ENCODE measurements at regions not wholly inside any gene's neighbourhood (a gene's known extent, or its start where the extent isn't known, plus 50 kb on each side); places are given as distances from the start of the nearest gene placed in this dataset.
"Not testable (repeated sequence)": the region's sequence is repeated elsewhere in the genome, so short reads cannot be mapped to it uniquely, and the experiment has no call there.

DNA sequence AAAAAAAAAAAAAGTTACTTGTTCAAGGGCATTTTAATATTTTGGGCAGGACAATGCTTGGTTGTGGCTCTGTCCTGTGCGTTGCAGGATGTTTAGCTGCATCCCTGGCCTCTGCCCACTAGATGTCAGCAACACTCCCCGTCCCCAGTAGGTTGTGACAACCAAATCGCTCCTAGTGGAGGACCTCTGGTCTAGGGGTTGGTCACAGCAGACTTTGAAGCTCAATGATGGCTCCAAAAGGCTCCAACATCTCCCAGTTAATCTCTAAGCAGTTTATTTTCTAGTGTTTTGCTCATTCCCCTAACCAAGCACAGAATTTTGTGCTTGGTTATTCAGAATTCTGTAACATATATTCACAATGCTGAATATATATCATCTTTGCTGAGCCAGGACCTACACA is 67.0 kb downstream of the CHRNA1 start:
- peak; percentile 40 for DNase-seq

DNA sequence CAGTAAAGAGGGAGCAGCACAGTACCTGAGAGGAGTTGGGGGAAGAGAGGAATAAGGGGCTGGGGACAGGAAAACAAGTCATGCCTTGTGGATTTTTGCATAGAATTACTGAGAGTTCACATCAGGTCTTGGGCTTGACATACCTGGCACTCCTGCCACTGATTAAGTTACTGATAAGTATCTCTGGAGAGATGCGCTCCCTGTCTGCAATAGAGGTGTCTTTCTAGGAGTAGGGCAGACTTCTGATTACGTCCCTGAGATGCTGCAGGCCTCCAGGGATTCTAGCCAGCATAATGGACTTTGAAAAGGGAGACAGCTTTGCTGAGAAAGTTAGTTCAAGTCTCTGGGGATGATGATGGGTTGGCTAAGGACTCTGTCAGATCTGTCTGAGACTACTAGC is 69.4 kb downstream of the CHRNA1 start:
- DNase-seq, result no peak

GRCh38 chr2:174694196-174694878 is 69.9 kb downstream of the CHRNA1 start:
- DNase-seq, result no peak

- no peak for DNase-seq
Measured at GRCh38 chr2:174693344-174693743, 70.9 kb downstream of the CHRNA1 start.

DNA sequence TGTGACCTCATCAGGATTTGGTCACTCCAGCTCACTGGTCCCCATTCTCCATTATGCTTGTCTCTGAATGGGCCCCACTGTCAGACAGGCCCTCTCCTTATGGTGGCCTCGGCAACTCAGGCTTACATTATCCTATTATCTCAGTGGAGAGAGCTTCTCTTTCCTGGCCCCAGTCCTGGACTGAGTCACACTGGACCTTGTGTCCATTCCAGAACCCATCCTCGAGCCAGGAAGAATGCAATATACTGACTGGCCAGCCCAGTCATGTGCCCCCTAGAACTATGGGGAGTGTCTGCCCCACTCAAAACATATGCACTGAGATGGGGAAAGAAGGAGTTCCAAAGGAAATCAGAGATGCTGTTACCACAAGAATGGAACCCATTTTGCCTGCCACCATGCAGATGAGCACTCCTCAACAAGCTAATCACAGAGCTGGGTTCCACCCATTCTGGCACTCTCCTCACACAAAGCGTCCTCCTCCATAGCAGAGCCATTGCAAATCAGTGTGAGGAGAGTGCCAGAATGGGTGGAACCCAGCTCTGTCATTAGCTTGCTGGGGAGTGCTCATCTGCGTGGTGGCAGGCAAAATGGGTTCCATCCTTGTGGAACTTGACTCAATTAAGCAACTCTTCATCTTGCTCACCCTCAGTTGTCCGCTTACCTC is 71.9 kb downstream of the CHRNA1 start:
- no peak for DNase-seq

DNA sequence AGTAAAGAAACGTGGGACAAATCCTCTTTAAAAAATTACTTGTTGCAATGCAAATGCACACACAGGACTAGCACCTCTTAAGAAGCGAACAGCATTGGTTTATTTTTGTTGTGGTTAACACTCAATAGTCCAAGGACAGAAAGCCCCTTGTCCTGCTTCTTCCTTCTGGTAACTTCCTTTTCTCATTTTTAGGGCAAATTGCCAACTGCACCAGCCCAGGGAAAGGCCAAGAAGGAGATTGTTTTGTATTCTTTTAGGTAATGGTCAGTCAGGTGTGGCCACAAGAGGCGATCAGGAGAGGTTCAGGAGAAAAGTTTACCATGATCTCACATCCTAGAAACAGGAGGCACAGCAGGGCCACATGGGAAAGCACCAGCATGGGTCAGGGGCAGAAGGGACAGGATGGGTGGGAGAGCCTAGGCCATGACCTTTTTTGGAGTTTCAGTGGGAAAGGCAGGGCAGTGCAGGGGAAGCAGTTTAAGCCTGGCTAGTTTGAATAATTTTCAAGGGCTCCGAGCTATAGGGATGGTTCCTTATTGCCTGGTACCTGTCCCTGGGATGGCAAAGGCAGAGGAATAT is 73.0 kb downstream of the CHRNA1 start:
- no peak for DNase-seq

GRCh38 chr2:174690026-174690425 is 74.2 kb downstream of the CHRNA1 start:
- no peak for DNase-seq

GRCh38 chr2:174688079-174688478 is 76.2 kb downstream of the CHRNA1 start:
- DNase-seq, result no peak

DNA sequence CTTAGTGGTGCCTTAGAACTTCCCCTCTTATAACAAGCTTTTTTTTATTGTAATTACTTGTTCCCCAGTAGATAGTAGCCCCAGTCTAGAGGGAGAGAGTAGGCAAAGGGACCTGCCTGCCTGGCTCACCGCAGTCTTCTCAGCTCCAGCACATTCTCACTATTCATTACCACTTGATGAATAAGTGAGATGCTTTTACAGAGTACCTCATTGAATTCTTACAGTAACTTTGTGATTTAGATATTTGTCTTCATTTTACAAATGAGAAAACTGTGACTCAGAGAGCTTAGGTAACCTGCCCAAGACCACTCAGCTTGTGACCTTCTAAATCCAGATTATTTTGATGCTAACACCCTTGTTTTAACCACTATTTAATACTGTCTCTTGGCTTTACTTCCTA is 77.8 kb downstream of the CHRNA1 start:
- no peak for DNase-seq

GRCh38 chr2:174683392-174683759 is 80.9 kb downstream of the CHRNA1 start:
- DNase-seq, result no peak

DNA sequence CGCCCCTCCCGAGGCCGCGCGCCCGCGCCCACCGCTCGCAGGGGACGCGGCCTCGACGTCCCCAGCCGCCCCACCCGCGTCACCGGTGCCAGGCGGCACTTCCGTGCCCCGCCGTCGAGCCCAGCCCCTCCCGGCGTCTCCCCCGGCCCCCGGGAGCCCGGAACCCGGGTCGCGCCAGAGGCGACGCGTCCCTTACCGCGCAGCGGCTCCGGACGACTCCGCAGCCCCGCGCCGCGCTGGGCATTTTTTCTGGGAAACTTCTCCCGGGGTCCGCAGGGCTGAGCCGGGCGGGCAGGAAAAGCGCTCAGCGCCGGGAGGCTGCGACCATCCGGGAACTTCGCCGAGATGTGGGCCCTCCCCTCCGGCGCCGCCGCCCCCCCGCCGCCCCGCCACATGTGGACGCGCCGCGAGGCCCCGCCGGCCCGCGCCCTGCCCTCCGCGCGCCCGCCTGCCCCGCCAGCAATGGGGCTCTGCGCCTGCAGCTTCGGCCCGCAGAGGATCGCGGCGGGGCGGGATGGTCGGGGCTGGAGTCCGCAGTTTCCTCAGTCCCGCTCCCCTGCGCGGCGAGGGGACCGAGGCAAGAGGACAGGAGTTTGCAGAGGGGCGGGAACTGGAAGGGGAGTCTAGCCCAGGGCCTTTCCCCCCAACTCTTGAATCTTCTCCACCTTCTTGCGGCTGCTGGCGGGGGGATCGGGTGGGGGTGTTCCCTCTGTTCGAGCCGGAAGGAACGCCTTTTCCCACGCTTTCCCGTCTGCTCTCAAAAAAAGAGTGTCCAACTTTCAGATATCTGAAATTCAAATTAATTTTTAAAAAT is 81.5 kb downstream of the CHRNA1 start:
- no peak for DNase-seq

- no peak for DNase-seq
Measured at GRCh38 chr2:174682007-174682577, 82.2 kb downstream of the CHRNA1 start.

DNA sequence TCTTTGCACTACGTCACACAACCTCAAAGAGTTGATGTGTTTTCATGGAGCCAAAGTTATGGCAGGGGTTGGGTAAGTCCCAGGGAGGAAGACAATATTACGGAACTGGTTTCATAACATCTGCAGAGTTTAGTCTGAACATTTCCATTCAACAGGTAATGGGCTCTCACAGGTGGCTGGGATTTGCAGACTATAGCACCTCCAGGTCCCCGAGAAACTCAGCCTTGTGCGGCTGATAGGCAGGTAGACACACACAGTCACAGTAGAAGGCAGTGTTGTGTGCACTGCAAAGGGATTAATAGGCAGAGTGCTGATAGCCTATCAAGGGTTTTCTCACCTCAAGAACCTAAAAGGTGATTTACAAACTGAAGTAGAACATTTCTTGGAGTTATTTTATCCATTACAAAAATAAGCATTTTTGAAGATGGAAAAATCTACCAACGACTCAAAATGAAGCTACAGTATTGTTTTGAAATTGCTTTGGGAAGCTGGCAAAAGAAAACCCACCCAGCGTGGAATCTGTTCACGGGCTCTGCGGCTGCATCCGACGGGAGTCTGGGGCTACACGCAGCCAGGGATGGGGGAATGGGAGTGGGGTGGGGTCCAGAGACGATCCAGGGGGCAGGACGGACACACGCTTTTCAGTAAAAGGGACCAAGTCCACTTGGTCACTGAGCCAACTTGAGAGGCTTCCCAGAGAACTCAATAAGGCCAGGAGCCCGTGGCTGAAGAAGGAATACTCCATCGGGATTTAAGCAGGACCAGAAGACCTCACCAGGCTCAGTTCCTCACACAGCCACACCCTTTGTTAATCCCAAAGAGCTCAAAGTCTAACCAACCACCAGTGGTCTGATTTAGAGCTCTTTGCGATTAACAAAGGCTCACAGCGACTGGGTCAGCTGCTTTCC is 82.9 kb downstream of the CHRNA1 start:
- no peak for DNase-seq

DNA sequence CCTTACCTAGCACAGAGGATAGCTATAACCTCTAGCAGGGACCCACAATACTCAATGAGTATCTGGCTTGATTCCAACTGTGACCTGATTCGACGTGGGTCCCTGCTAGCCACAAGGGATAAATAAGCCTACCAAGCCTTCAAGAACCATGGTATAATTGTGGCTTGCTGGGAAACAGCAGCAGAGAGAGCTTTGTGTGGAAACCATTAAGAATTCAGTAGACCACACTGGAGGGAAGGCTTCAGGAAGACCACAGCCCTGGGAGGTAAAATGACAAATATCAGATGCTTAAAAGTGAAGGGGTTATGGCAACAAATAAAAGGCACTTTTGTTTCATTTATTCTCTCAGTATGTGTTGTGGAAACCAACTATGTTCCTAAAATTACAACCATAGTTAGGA is 82.6 kb upstream of the WIPF1 start:
- DNase-seq, result no peak

DNA sequence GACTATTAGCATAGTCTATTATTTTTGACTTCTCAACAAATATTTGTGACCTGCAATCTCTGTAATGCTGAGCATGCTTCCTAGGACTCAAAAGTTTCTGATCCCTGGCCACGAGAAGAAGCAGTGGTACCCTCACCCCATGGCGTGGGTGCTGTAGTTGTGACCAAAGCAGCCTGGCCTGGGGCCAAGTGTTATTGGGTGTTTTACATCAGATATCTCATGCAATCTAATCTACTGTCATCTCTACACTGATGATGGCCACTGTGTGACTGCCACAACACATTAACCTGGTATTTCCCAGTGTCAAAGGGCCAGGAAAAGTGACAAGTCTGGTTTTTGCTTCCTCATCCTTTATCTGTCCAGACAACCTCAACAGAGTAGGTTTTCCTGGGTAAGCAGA is 80.8 kb upstream of the WIPF1 start:
- DNase-seq, result no peak

GRCh38 chr2:174675615-174676014 is 78.0 kb upstream of the WIPF1 start:
- no peak for DNase-seq

DNA sequence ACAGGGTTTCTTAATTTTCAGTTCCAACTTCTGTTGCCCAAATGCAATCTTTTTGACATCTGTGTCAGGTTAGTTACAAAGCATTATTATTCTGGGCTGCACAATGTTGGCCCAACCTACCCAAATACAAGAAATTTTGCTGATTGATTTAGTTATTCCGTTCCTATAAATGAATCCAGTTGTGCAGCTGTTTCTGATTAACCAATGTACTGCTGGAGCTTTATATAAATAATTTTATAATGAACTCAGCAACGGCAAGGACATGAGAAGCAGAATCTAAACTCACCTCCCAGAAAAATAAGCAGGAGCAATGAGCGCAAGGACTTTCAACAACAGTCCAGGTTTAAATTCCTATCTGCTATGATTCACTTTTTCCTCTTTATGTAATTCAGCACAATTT is 76.3 kb upstream of the WIPF1 start:
- DNase-seq, result no peak

DNA sequence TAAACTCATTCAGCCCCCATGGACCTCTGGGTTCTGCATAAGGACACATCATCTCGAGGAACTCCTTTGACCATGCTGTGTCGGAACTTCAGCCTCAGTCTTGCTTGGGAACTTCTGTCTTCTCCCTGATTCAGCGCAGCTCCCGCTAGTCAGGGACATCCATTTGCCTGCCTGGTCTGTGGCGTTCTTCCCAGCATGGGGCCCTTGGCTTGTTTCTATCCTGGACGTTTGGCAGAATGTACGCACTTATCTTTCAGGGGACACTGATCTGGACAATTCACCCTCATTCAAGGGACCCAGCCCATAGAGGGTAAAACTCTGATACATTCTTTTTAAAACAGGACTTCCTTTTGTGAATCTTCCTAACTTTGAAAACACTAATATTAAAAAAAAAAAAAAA is 75.8 kb upstream of the WIPF1 start:
- DNase-seq, result no peak

DNA sequence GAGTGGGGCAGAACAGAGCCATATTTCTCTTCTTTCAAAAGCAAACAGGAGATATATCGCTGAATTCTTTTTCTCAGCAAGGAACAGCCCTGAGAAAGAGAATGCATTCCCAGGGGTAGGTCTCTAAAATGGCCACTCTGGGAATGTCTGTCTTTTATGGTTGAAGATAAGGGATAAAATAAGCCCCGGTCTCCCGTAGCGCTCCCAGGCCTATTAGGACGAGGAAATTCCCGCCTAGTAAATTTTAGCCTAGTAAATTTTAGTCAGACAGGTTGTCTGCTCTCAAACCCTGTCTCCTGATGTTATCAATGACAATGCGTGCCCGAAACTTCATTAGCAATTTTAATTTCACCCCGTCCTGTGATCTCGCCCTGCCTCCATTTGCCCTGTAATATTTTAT is 73.9 kb upstream of the WIPF1 start:
- DNase-seq, result not testable (repeated sequence)

GRCh38 chr2:174670446-174670845 is 72.8 kb upstream of the WIPF1 start:
- no peak for DNase-seq

- no peak for DNase-seq
Measured at GRCh38 chr2:174669336-174669735, 71.7 kb upstream of the WIPF1 start.

GRCh38 chr2:174668075-174668474 is 70.5 kb upstream of the WIPF1 start:
- DNase-seq, result no peak

Measured in NCI-H1092 (cell line).